NCI-H2107 treated with DMSO at 0.1 percent for 48 hours (cell line): ENCODE measurements at regions not wholly inside any gene's neighbourhood (a gene's known extent, or its start where the extent isn't known, plus 50 kb on each side); places are given as distances from the start of the nearest gene placed in this dataset.
"Not testable (repeated sequence)": the region's sequence is repeated elsewhere in the genome, so short reads cannot be mapped to it uniquely, and the experiment has no call there.

ENCODE experiments used
- DNase-seq: peaks from one replicate; lab custom pipeline; 2025; ENCODE audit not compliant: unreplicated experiment; lab: John Stamatoyannopoulos, UW

DNA sequence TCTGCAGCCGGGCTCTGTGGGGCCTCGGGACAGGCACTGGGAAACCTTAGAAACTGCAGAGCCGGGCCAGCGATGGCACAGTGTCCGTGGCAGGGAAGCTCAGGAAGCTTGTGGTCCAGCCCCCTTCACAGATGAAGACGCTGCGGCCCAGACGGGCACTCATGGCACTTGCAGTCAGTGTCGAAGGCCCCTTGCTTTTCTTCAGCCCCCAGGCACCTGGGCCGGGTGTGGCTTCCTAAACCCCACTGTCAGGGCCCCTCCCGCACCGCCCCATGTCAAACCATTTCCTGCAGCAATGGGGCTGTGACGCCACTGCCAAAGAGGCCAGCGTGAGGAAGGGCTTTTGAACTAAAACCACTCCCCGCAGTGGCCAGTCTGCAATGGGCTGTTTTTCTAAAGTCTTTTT, 164.0 kb downstream of the LAT start:
- DNase-seq: no peak

DNA sequence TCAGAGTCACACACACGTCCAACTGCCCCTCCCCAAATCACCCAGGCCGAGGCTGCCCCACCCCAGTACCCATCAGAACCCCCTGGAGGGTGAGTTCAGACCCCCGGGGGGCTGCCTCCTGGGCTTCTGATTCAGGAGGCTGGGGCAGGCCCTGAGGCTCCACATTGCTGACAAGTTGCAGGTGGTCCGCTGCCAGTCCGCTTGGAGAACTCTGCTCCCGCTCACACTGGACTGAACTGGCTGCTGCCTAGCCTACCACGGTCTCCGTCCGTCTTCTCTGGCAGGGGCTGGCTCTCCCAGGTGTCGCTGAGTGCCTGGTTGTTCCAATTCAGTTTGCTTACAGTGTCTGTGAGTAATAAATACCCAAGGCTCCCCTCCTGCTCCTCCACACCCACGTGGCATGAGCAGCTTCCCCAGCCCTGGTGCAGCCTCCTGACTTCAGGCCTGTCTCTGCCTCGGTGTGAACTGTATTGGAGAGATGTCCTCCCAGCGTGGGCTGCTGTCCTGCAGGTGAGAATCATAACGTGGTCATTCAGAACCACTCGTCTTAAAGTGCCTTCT, 163.4 kb downstream of the LAT start:
- no peak for DNase-seq

DNA sequence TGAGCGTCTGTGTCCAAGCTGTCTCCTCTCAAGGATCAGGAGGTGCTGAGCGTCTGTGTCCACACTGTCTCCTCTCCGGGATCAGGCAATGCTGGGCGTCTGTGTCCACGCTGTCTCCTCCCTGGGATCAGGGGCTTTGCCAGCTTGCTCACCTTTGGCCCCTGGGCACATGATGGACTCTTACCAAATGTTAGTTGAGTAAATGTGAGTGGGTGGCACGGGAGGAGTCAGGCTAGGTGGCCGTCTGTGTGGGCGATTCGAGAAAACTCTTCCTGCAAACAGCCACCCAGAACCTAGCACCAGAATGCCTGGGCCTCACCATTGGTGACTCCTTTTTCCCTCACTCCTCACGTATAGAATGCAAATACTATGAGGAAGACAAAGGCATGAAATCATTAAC, 162.9 kb downstream of the LAT start:
- DNase-seq: not testable (repeated sequence)

DNA sequence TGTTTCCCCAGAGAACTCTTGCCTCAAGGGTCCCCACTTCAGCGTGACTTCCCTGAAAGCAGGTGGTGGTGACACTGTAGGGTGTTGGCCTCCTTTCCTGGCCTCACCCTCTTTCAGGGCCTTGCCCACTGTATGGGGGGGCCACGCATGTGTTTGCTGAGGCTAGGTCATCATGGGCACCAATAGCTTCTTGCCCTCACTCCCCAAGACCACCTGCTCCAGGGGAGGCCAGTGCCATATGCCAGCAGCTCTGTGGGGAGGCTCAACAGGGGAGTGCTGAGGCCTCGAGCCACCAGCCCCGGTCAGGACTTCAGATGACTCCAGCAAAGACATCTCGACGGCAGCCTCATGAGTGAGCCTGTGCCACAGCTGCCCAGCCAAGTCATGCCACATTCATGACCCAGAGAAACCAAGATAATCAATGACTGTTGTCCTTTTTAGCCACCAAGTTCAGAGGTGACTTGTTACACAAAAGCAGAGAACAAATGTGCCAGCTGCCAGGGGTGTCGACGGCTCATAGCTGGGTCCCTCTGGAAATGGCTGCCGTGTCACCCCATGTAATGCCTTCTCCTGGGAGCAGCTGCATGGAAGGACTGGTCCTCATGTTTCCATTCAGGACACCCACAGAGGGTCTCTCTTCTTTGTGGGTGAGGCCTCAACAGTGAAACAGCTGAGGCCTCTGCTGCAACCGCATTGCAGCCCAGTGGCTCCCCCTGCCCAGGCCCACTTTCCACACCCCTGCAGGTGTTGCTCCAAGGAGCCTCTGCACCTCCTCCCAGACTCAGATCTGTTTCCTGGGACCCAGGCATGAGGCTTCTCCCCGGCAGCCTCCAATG, 162.2 kb downstream of the LAT start:
- DNase-seq: not testable (repeated sequence)

DNA sequence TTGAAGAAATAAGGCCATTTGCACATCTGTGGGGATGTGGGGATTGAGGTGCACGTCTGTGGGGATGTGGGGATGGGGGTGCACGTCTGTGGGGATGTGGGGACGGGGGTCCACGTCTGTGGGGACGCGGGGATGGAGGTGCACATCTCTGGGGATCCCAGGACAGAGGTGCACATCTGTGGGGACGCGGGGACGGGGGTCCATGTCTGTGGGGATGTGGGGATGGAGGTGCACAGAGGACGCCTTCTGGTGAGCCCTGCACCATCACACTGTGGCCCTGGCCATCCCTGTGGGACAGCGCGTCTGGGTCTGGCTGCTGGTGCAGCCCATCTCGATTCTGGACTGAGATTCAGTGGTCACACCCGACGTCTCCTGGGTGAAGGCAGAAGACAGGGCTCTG, 161.4 kb downstream of the LAT start:
- DNase-seq: no peak

DNA sequence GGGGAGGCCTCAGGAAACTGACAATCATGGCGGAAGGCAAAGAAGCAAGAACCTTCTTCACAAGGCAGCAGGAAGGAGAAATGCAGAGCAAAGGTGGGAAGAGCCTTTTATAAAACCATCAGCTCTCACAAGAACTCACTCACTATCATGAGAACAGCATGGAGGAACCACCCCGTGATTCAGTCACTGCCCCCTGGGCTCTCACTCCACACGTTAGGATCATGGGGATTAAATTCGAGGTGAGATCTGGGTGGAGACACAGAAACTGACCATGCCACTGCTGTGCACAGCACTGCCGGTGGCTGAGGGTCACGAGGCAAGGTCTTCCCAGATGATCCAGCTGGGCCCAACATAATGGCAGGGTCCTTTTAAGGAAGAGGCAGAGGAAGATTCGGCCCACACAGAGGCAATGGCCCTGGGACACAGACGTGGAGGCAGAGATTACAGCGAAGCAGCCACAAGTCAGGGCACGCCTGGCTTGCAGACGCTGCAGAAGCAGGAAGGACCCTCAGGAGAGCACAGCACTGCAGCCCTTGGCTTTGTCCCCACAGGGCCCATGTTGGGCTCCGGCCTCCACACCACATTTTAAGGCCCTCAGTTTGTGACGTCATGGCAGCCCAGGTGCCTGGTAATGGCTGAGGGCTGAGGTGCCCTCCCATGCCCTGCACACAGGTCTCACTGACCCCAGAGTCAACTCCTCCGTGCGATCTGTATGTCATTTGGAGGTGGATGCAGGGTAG, 160.8 kb downstream of the LAT start:
- not testable (repeated sequence) for DNase-seq

DNA sequence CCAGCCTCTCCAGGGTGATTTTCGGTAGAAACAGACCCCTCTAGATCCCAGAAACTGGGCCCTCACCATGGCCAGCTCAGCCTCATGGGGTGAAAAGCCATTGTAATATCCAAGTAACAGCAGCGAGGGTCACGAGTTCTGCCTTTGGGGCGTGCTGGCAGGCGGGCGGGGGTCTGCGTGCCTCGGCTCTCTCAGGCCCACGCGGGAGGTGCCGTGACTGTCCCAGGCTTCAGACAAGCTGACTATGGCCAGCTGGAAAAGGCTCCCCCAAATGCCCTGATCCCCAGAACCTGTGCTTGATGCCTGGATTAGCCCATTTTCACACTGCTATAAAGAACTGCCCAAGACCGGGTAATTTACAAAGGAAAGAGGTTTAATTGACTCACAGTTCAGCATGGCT, 160.2 kb downstream of the LAT start:
- not testable (repeated sequence) for DNase-seq

DNA sequence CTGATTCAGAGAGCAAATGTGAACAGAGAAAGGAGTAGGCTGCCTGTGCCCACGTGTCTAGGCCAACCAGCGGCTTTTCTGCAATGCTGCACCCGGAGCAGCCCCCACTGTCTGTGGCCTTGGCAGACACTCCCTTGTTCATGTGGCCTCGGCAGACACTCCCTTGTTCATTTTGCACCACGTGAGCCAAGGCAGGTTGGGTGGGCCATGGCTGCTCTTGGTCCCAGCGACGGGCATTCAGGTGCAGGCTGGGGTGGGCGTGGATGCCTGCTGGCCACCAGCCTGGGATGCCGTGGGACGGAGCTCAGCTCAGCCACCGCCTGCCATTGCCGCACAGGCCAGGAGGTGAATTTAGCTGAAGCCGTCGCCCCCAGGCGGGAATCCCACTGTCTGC, 159.8 kb downstream of the LAT start:
- DNase-seq: not testable (repeated sequence)

DNA sequence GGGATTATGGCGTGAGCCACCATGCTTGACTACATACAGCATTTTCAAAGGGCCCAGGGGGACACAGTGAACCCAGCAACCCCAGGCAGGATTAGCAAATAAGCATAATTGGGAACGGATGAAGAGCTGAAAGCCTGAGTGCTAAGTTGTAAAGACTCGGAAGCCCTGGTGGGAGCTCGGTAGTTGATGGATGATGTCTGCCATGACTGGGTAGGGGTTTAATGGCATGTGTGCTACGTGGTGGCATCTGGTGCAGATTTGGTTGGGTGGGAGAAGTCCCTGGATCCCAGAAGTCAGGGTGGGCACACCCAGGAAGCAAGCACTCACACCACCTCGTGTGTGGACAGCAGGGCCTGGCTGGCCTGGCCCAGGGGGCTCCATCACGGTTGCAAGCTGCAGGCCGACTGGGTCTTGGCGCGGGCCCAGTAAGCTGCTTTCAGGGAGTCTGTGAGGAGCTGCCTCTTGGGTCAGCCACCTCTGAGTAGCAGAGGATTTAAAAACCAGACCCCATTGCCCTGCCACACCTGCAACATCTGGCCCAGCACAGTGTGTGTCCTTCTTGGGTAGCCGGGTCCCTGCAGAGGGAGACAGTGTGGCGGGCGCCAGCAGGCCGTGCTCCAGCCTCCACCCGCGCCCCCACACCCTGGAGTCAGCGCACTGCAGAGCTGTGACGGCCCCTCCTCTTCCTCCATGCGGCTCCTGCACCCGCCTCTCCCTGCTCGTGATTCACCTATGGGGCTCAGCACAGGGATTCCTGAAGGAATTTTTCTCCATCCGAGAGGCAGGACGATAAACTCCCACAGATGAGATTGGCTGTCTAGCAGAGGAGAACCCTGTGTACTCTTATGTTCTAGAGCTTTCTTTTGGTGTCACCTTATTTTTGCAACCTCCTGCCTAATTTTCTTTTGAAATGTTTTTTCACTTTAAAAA, 159.2 kb downstream of the LAT start:
- not testable (repeated sequence) for DNase-seq

DNA sequence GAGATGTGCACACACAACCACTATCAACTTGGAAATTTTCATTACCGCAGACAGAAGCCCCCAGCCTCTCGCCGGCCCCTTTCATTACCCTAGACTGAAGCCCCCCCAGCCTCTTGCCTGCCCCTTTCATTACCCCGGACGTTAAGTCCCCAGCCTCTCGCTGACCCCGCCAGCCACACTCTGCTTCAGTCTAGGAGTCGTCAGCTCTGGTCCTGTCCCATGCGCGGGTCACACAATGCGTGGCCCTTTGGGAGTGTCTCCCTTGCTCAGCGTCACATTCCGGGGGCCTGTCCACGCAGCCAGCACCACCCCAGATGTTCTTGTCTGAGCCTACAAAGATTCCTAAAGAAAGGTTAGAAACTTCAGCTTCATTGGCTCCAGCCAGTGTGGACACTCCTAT, 157.7 kb downstream of the LAT start:
- DNase-seq: not testable (repeated sequence)

DNA sequence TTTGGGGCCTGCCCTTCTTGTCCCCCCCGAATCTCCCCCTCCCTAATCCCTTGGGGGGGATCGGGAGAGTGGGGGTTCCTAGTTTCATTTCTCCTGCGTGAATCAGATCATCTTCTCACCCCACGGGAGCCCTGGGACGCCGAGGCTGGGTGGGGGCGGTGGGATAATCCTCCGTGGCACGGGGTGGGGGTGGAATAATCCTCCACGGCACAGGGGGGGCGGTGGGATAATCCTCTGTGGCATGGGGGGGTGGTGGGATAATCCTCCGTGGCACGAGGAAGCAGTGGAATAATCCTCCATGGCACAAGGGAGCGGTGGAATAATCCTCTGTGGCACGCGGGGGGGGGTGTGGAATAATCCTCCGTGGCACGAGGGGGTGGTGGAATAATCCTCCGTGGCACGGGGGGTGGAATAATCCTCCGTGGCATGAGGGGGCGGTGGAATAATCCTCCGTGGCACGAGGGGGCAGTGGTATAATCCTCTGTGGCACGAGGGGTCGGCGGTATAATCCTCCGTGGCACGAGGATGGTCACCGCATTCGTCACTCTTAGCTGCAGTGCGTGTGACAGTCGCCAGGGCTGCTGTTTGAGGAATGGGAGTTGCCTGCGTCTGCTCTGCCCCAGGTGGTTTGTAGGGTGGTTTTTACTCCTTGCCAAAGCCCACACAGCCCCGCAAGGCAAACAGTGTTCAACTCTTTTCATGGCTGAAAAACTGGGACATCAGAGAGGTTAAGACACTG, 156.9 kb downstream of the LAT start:
- DNase-seq: no peak

DNA sequence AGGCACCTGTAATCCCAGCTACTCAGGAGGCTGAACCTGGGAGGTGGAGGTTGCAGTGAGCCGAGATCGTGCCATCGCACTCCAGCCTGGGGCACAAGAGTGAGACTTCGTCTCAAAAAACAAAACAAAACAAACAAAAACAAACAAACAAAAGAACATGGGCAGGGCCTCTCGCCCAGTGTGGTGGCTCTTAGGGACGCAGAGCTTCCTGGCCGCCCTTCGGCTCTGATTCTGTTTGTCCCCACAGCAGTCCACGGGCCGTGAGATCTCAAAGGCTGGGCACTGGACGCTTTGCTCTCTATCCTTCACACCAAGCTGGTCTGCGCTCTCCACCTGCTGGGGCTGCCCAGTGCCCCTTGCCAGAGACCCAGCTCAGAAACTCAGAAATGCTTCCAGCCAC, 156.3 kb downstream of the LAT start:
- DNase-seq: not testable (repeated sequence)

DNA sequence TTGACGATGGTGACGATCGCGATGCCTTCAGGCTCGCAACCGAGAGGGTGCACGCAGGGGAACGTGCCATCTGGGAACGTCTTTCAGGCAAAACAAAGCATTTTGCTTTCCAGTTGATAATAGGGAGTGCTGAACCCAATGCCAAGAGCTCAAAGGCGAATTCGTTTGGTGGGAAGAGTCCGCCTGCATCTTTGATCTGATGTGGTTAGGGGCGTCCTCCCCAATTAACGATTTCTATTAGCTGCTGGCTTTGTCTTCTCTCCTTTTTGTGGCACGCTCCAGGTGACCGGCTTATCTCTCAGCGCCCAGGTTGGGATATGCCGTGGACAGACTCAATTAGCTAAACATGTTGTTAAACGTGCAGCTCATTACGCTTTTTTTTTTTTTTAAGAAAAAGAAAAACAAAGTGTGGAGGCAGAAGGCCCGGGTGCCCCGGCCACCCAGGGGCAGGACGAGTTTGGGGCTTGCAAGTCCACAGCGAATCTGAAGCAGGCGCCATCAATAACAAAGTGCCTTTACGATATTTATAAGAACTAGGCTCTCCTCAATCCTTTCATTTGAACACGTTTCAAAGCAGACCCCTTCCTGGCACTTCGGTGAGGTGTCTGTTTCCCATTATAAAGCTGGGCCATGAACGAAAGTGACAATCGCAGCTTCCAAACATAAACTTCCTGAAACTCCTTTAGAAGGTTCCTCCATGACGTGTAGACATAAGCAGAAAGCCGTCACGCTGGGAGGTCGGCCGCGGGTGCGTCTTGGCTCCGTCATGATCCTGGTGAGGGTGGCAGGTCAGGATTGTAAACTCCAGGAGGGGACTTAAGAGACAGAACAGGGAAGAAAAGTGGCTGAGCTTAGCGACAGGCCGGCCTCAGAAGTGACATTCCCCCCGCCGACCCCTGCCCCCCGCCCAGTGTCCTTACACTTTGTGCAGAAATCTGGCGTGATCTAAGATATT, 155.3 kb downstream of the LAT start:
- not testable (repeated sequence) for DNase-seq

DNA sequence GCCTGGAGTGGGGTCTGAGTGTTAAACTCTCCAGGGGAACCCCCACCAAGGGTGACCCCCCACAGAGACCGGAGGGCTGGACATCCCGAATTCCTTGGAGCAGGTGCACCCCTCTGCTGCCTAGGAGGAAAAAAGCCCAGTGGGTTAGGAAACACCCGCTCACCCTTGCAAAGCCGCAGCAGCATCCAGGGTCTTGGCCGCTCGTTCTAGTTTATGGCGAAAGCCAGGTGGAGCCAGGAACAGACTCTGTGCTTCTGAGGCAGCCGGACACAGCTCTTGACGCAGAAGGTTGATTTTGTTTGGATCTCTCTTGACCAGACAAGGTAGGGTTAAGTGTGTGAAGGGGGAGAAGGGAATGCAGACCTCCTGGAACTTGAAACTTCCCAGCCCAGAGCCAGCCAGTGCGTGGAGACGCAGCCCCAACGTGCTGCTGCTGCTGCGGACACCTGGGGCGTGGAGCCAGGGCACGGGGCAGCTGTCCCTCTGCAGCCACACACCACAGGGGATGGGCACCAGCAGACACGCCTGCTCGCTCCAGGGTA, 154.5 kb downstream of the LAT start:
- DNase-seq: no peak

DNA sequence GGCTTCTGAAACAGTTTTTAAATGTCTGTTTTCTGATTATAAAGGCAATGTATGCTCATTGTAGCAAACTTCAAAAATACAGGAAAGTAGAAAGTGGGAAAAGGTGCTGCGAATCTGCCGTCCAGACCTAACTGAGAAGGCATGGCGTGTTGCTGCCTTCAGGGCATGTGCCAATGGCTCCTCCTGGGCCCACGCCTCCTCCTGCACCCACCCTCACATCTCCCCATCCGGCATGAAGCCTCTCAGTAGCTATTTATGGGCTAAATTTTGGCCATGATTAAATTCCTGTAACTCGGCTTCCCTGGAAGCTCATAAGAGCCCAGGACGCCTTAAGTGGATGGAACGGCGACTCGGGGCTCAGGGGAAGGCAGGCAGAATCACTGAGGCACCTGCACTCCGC, 153.8 kb downstream of the LAT start:
- DNase-seq: not testable (repeated sequence)

DNA sequence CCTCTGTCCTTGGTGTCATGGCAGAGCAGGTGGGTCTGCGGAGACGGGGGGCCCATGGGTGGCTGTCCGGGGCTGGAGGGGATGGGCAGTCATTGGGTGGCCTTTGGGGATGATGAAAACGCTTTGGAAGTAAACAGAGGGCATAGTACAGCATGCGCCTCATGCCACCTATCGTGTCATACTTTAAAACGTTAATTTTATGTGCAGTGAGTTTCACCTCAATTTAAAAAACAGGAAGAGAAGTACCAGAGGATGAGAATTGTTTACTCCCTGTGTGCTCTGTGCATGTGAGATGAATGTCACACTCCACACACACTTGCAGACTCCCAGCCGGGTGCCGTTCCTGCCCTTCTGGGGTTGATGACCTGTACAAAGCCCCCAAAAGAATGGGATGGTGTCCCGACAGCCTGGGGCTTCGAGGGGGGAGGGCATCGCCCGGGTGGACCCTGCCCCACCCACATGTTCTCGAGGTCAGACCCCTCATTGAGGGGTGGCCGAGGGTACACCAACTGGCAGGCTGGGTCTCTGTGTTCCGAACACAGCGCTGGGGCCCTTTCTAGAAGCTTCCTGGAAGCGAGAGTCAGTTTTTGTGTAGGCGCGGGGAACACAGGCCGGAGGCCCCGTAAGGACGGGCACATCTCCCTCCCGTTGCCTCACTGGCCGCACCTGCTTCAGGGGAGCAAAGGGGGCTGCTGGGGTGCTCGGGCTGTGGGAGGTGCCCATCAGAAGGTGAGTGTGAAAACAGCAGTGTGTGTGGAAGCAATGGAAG, 153.2 kb downstream of the LAT start:
- not testable (repeated sequence) for DNase-seq

DNA sequence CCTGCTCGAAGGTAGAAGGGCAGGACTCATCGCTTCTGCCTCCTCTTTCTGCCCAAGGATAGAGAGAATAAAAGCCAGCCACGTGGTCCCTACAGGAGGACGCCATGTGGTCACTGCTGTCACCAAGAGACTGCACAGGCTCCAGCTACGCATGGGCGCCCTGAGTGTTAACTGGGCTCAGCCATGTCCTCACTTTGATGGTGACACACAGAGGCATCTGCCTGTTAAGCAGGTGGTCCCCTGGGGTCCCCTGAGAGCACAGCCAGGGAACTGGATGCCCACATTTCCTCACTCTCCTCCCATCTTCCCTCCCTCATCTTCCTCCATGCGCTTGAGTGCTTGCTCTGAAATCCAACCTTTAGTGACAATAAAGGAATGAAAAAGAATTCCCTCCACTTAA, 152.6 kb downstream of the LAT start:
- not testable (repeated sequence) for DNase-seq

DNA sequence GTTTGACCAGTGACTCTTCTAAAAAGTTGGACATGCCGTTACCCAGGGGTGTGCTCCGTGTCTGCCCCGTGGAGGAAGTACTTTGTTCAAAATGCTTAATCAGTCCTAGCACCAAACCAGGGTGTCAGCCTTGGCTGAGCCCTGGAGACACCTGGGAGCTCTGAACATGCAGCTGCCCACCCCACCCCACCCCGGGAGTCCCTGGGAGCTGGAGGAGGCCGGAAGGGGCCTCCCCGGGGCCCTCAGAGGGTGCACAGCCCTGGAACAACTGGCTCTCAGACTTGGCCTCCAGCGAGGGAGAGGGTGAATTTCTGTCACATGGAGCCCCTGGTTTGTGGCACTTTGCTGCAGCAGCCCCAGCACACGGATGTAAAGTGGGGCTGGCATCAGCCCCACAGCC, 152.1 kb downstream of the LAT start:
- not testable (repeated sequence) for DNase-seq
